A549 (cell line): ENCODE measurements at regions not wholly inside any gene's neighbourhood (a gene's known extent, or its start where the extent isn't known, plus 50 kb on each side); places are given as distances from the start of the nearest gene placed in this dataset.

Source experiments
- ATAC-seq, 2 experiments: fragments of 200-7000 bp in 1 of 2; fragments of >200 bp in 1 of 2; cut with Nextera tagmentation in 1 of 2; cut with Tn5 transposase in 1 of 2; 3 replicates each; pipeline versions ENCODE4 v1.8.0 to v1.9.1; 2018 to 2020; ENCODE audit warnings: mild to moderate bottlenecking in 1 of 2, moderate library complexity in 1 of 2
- CTCF ChIA-PET: fragments of 300-600 bp; sonication (Branson Sonifier 250); formaldehyde crosslinking; extraction: SDS; loops from one replicate; lab custom pipeline; 2021; ENCODE audit warnings: antibody characterized with exemption, inconsistent platforms; lab: Yijun Ruan, JAX
- POLR2A ChIA-PET: fragments of 350-600 bp; formaldehyde crosslinking; extraction: SDS; loops from one replicate; lab custom pipeline; 2021; ENCODE audit warnings: antibody characterized with exemption, inconsistent platforms; lab: Yijun Ruan, JAX
- DNase-seq, 2 experiments: peaks; one replicate each; pipeline versions ENCODE4 v3.0.0 to v3.0.0-alpha.2; 2011 to 2016; ENCODE audit warnings: low read depth in 1 of 2, low spot score in 1 of 2
- FAIRE-seq: peaks from 2 replicates; lab custom pipeline; 2011; peaks lifted over from hg19 to GRCh38; lab: Jason Lieb, UNC
- H3K27ac ChIP-seq, 2 experiments: fragments of >200 bp; sonication (Bioruptor Twin); formaldehyde crosslinking; 3 replicates each; pipeline ENCODE4 v1.5.1; 2016 to 2017
- H3K4me1 ChIP-seq: fragments of >200 bp; sonication (Bioruptor Twin); formaldehyde crosslinking; 3 replicates; pipeline ENCODE4 v1.6.1; 2016
- H3K4me2 ChIP-seq: fragments of >200 bp; sonication (Bioruptor Twin); formaldehyde crosslinking; 3 replicates; pipeline ENCODE4 v1.6.1; 2016
- H3K4me3 ChIP-seq: fragments of >200 bp; sonication (Bioruptor Twin); formaldehyde crosslinking; 3 replicates; pipeline ENCODE4 v1.5.1; 2016
- H3K9me3 ChIP-seq: fragments of >200 bp; sonication (Bioruptor Twin); formaldehyde crosslinking; 3 replicates; pipeline ENCODE4 v1.6.1; 2016
- CHD2 ChIP-seq: fragments of 150-350 bp; IDR thresholded peaks from 2 replicates; pipeline ENCODE4 v1.6.1; 2014; ENCODE audit warnings: low read length; ENCODE audit not compliant: partially characterized antibody
- ESRRA ChIP-seq: fragments of 150-350 bp; IDR thresholded peaks from 2 replicates; pipeline ENCODE4 v1.6.1; 2014; ENCODE audit warnings: mild to moderate bottlenecking, low read length, borderline replicate concordance
- GATA3 ChIP-seq: IDR thresholded peaks from 2 replicates; pipeline ENCODE4 v1.6.1; 2012; ENCODE audit warnings: borderline replicate concordance
- HOXA7 ChIP-seq: fragments of 250-450 bp; sonication (Bioruptor Pico); IDR thresholded peaks from 2 replicates; pipeline ENCODE4 v1.5.0; 2020; ENCODE audit warnings: mild to moderate bottlenecking, moderate library complexity
- HOXB5 ChIP-seq: fragments of 250-450 bp; sonication (Bioruptor Pico); IDR thresholded peaks from 2 replicates; pipeline ENCODE4 v1.5.0; 2020; ENCODE audit warnings: mild to moderate bottlenecking, moderate library complexity
- JUN ChIP-seq, 2 experiments: fragments of >200 bp; sonication (Bioruptor Twin); formaldehyde crosslinking; IDR thresholded peaks; 2 replicates in 1 of 2; 3 replicates in 1 of 2; pipeline ENCODE4 v1.6.1; 2016 to 2017
- JUNB ChIP-seq: fragments of >200 bp; sonication (Bioruptor Twin); formaldehyde crosslinking; IDR thresholded peaks from 2 replicates; pipeline ENCODE4 v1.6.1; 2016
- KDM1A ChIP-seq: fragments of 200-600 bp; sonication (generic); IDR thresholded peaks from 2 replicates; pipeline ENCODE4 v1.6.1; 2016; ENCODE audit warnings: low read depth, mild to moderate bottlenecking
- MAFK ChIP-seq: fragments of 450-650 bp; IDR thresholded peaks from 2 replicates; pipeline ENCODE4 v1.6.1; 2014; ENCODE audit not compliant: partially characterized antibody
- MAZ ChIP-seq: fragments of 150-350 bp; IDR thresholded peaks from 2 replicates; pipeline ENCODE4 v1.6.1; 2014; ENCODE audit warnings: antibody characterized with exemption, low read depth, low read length, borderline replicate concordance
- MYC ChIP-seq: IDR thresholded peaks from 2 replicates; pipeline ENCODE4 v1.6.1; 2012; ENCODE audit warnings: mild to moderate bottlenecking, inconsistent platforms, low read length, improper control_type of control experiment, borderline replicate concordance
- NFE2L2 ChIP-seq: fragments of 150-350 bp; conservative IDR thresholded peaks from 2 replicates; pipeline ENCODE4 v1.6.1; 2014; ENCODE audit warnings: low read length
- PHF8 ChIP-seq: fragments of 200-600 bp; sonication (generic); IDR thresholded peaks from 2 replicates; pipeline ENCODE4 v1.6.1; 2016; ENCODE audit warnings: low read depth, mild to moderate bottlenecking, antibody characterized with exemption, moderate library complexity, borderline replicate concordance
- POLR2AphosphoS2 ChIP-seq: conservative IDR thresholded peaks from 2 replicates; pipeline ENCODE4 v1.6.1; 2012; ENCODE audit warnings: low read length, improper control_type of control experiment, inconsistent platforms
- RARB ChIP-seq: fragments of 250-450 bp; sonication (Bioruptor Pico); IDR thresholded peaks from 2 replicates; pipeline ENCODE4 v1.8.0; 2021; ENCODE audit warnings: mild to moderate bottlenecking, moderate library complexity
- RCOR1 ChIP-seq: fragments of 150-350 bp; IDR thresholded peaks from 2 replicates; pipeline ENCODE4 v1.6.1; 2014; ENCODE audit warnings: antibody characterized with exemption, low read length, low read depth
- RFX5 ChIP-seq: fragments of 450-650 bp; IDR thresholded peaks from 2 replicates; pipeline ENCODE4 v1.7.1; 2014; ENCODE audit warnings: antibody characterized with exemption, mild to moderate bottlenecking, moderate library complexity
- SREBF2 ChIP-seq: fragments of 450-650 bp; IDR thresholded peaks from 2 replicates; pipeline ENCODE4 v1.6.1; 2014; ENCODE audit warnings: mild to moderate bottlenecking, moderate library complexity
- TFCP2L1 ChIP-seq: fragments of 250-450 bp; sonication (Bioruptor Pico); IDR thresholded peaks from 2 replicates; pipeline ENCODE4 v1.5.0; 2021; ENCODE audit warnings: mild to moderate bottlenecking
- ZC3H11A ChIP-seq: fragments of 450-650 bp; IDR thresholded peaks from 2 replicates; pipeline ENCODE4 v1.6.1; 2014; ENCODE audit warnings: antibody characterized with exemption, mild to moderate bottlenecking
- WGBS: methylation state at CpG from one replicate; pipeline ENCODE4 v1.1.6; 2017; ENCODE audit errors: missing lambda C conversion rate; 5-methylcytosine and 5-hydroxymethylcytosine counted together
- TF ChIP-seq, protein P1 (sequence below): IDR thresholded peaks from 2 replicates; pipeline ENCODE4 v1.6.1; 2012
- TF ChIP-seq, protein P2 (sequence below): fragments of 200-600 bp; sonication (generic); IDR thresholded peaks from 2 replicates; pipeline ENCODE4 v1.6.1; 2016; ENCODE audit warnings: antibody characterized with exemption, mild to moderate bottlenecking, moderate library complexity
- TF ChIP-seq, protein P3 (sequence below): fragments of 150-350 bp; IDR thresholded peaks from 2 replicates; pipeline ENCODE4 v1.6.1; 2014; ENCODE audit warnings: low read depth, mild to moderate bottlenecking, low read length
- TF ChIP-seq, protein P4 (sequence below): fragments of 250-450 bp; sonication (Bioruptor Pico); IDR thresholded peaks from 2 replicates; pipeline ENCODE4 v1.5.0; 2020; ENCODE audit warnings: low read depth, mild to moderate bottlenecking, moderate library complexity

DNA sequence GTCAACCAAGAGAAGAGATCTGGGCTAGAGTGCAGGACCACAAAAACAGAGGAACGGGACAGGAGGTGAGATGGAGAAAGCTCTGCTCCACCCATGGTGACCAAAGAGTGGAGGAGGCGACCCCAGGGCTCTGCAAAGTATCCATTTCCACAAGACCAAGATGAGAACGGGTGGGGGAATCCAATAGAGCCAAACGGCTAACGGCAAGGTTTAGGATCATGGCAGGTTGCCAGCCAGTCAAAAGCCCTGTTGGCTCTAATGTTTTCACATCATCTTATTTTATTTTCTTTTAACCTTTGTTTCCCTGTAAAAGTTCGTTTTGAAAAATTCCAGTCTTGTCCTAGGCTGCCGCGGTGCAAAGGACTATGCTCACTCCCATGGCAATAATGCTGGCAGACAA is 52.1 kb upstream of the CHST1 start:
- DNase-seq (no peak), FAIRE-seq (no peak), ATAC-seq (no peak)
- POLR2A ChIA-PET: no interaction called here
- 36% methylated on average over 8 of the region's 8 CpGs for WGBS
- no peak for TF ChIP-seq RCOR1
- TF ChIP-seq HOXB5 (CRISPR knock-in tag): no peak
- TF ChIP-seq, protein P1, sequence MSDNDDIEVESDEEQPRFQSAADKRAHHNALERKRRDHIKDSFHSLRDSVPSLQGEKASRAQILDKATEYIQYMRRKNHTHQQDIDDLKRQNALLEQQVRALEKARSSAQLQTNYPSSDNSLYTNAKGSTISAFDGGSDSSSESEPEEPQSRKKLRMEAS: no peak
- TF ChIP-seq HOXA7: no peak
- TF ChIP-seq CHD2: no peak
- no peak for TF ChIP-seq ZC3H11A
- TF ChIP-seq, protein P2, sequence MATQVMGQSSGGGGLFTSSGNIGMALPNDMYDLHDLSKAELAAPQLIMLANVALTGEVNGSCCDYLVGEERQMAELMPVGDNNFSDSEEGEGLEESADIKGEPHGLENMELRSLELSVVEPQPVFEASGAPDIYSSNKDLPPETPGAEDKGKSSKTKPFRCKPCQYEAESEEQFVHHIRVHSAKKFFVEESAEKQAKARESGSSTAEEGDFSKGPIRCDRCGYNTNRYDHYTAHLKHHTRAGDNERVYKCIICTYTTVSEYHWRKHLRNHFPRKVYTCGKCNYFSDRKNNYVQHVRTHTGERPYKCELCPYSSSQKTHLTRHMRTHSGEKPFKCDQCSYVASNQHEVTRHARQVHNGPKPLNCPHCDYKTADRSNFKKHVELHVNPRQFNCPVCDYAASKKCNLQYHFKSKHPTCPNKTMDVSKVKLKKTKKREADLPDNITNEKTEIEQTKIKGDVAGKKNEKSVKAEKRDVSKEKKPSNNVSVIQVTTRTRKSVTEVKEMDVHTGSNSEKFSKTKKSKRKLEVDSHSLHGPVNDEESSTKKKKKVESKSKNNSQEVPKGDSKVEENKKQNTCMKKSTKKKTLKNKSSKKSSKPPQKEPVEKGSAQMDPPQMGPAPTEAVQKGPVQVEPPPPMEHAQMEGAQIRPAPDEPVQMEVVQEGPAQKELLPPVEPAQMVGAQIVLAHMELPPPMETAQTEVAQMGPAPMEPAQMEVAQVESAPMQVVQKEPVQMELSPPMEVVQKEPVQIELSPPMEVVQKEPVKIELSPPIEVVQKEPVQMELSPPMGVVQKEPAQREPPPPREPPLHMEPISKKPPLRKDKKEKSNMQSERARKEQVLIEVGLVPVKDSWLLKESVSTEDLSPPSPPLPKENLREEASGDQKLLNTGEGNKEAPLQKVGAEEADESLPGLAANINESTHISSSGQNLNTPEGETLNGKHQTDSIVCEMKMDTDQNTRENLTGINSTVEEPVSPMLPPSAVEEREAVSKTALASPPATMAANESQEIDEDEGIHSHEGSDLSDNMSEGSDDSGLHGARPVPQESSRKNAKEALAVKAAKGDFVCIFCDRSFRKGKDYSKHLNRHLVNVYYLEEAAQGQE: no peak
- TF ChIP-seq, protein P3, sequence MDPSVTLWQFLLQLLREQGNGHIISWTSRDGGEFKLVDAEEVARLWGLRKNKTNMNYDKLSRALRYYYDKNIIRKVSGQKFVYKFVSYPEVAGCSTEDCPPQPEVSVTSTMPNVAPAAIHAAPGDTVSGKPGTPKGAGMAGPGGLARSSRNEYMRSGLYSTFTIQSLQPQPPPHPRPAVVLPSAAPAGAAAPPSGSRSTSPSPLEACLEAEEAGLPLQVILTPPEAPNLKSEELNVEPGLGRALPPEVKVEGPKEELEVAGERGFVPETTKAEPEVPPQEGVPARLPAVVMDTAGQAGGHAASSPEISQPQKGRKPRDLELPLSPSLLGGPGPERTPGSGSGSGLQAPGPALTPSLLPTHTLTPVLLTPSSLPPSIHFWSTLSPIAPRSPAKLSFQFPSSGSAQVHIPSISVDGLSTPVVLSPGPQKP: no peak
- TF ChIP-seq TFCP2L1 (CRISPR knock-in tag): no peak
- no peak for TF ChIP-seq JUNB
- no peak for TF ChIP-seq ESRRA
- no peak for TF ChIP-seq RARB
- H3K4me1 ChIP-seq: no peaks in the 10 kb centered on the region
- no peak overlapping the region for H3K4me2 ChIP-seq
- CTCF ChIA-PET: no interaction called here
- no peak overlapping the region for H3K27ac ChIP-seq
- no peak overlapping the region for H3K4me3 ChIP-seq
- H3K9me3 ChIP-seq: no peaks in the 10 kb centered on the region

DNA sequence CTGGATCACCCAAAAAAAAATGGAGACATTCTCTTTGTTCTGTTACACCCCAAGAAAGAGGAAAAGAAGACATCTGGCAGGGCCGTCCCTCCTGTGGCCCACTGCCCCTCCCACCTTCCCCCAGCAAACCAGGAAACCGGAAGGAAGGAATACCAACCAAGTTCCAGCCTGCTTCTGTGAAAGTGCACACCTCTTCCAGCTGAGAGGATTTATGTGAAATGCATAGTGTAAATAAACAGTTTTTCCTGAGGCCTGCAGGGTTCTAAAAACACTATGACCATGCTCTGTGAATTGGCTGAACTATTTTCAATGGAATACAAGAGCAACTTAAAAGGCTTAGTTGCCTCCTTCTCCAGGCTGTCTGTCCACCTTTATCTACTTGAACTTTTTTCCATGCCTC is 50.0 kb upstream of the CHST1 start:
- no peak overlapping the region for H3K27ac ChIP-seq
- no peak for TF ChIP-seq SREBF2
- no peak for TF ChIP-seq NFE2L2
- TF ChIP-seq CHD2: no peak
- TF ChIP-seq MAZ: no peak
- TF ChIP-seq, protein P2: no peak
- TF ChIP-seq KDM1A: no peak
- TF ChIP-seq GATA3: no peak
- no peak for TF ChIP-seq JUN (IDR thresholded peaks at IDR 0.05)
- TF ChIP-seq POLR2AphosphoS2: no peak
- TF ChIP-seq RFX5: no peak
- TF ChIP-seq MAFK: no peak
- TF ChIP-seq, protein P4, sequence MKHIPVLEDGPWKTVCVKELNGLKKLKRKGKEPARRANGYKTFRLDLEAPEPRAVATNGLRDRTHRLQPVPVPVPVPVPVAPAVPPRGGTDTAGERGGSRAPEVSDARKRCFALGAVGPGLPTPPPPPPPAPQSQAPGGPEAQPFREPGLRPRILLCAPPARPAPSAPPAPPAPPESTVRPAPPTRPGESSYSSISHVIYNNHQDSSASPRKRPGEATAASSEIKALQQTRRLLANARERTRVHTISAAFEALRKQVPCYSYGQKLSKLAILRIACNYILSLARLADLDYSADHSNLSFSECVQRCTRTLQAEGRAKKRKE (CRISPR knock-in tag): no peak
- no peak for TF ChIP-seq PHF8
- TF ChIP-seq, protein P3: no peak
- TF ChIP-seq MYC: no peak
- no peak overlapping the region for H3K4me3 ChIP-seq
- DNase-seq (no peak), FAIRE-seq (no peak), ATAC-seq (no peak)
- H3K9me3 ChIP-seq: no peaks in the 10 kb centered on the region
- no peak overlapping the region for H3K4me2 ChIP-seq
- 31% methylated on average over 2 of the region's 2 CpGs for WGBS
- no peaks in the 10 kb centered on the region for H3K4me1 ChIP-seq
- POLR2A ChIA-PET: no interaction called here
- CTCF ChIA-PET: interaction anchor here (2.1 kb wide), 1 partner anchor 12 kb away, joined by 7 read pairs; no protein-coding TSS in a partner anchor
